Activated CD4-positive, alpha-beta T cell treated with anti-CD3 and anti-CD28 coated beads for 36 hours (primary cell): ENCODE measurements at regions not wholly inside any gene's neighbourhood (a gene's known extent, or its start where the extent isn't known, plus 50 kb on each side); places are given as distances from the start of the nearest gene placed in this dataset.
"Not testable (repeated sequence)": the region's sequence is repeated elsewhere in the genome, so short reads cannot be mapped to it uniquely, and the experiment has no call there.

Experiments used
- ATAC-seq: fragments of 200-7000 bp; cut with Tn5 transposase; one replicate; pipeline ENCODE4 v1.10.0; 2021; ENCODE audit warnings: mild to moderate bottlenecking, moderate library complexity
- CTCF ChIA-PET: fragments of 350-600 bp; sonication (Branson Sonifier 250); formaldehyde crosslinking; loops from one replicate; lab custom pipeline; 2021; ENCODE audit warnings: antibody characterized with exemption; lab: Charles Lee
- POLR2A ChIA-PET: fragments of 350-600 bp; sonication (Branson Sonifier 250); formaldehyde crosslinking; loops from one replicate; lab custom pipeline; 2021; ENCODE audit warnings: antibody characterized with exemption, inconsistent platforms; lab: Charles Lee
- DNase-seq: peaks from one replicate; pipeline ENCODE4 v3.0.0-alpha.2; 2020
- H3K27ac Mint-ChIP-seq: one replicate; pipeline ENCODE4 v1.8.0; 2021; ENCODE audit warnings: mixed read lengths
- H3K27me3 Mint-ChIP-seq: one replicate; pipeline ENCODE4 v1.8.0; 2021; ENCODE audit warnings: mixed read lengths
- H3K36me3 Mint-ChIP-seq: one replicate; pipeline ENCODE4 v1.8.0; 2021; ENCODE audit warnings: low read depth, mixed read lengths
- H3K4me1 Mint-ChIP-seq: one replicate; pipeline ENCODE4 v1.8.0; 2021; ENCODE audit warnings: mixed read lengths
- H3K4me3 Mint-ChIP-seq: one replicate; pipeline ENCODE4 v1.8.0; 2021; ENCODE audit warnings: mild to moderate bottlenecking, moderate library complexity, mixed read lengths
- H3K9me3 Mint-ChIP-seq: one replicate; pipeline ENCODE4 v1.8.0; 2021; ENCODE audit warnings: low read depth, mixed read lengths
- intact Hi-C, 2 experiments: fragments of 100-400 bp; cut with DNase I in 1 of 2; cut with micrococcal nuclease in 1 of 2; formaldehyde crosslinking; loops; one replicate each; pipeline versions ENCODE4 v1.14.2 to v1.15.1; 2022 to 2024; cut with DNase I, micrococcal nuclease

DNA sequence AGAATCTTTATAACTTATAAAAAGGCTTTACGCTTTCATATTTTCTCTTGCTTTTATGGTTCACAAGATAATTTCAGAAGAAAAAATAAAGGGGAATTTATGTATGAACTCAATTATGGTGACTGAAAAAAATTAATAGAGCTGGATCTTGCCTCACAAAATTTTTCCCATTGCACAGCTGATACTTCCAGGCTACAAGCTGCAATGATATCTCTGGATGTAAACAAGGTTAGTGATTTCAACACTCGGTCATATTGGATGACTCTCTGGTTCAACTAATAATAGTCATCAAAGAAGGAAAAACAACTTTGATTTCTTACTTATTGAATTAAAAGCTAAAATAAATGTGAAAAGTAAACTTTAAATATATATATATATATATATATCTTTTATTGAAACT is 868.0 kb downstream of the FAT4 start:
- Mint-ChIP-seq H3K4me1 (no peaks in the 10 kb centered on the region), H3K4me3 (no peak overlapping the region), H3K27ac (no peak overlapping the region), H3K27me3 (no peaks in the 10 kb centered on the region), H3K36me3 (no peaks in the 10 kb centered on the region), H3K9me3 (peaks cover 14% of the 10 kb centered on the region)
- DNase-seq (no peak), ATAC-seq (no peak)
- CTCF ChIA-PET = interaction anchor here (1.0 kb wide), 1 partner anchor 8 kb away, joined by 3 read pairs; no protein-coding TSS in a partner anchor
- POLR2A ChIA-PET = no interaction called here
- intact Hi-C loops = no loop called here

GRCh38 chr4:126183206-126183605 is 868.5 kb downstream of the FAT4 start:
- H3K4me1 Mint-ChIP-seq = no peaks in the 10 kb centered on the region
- H3K4me3 Mint-ChIP-seq = no peak overlapping the region
- POLR2A ChIA-PET = no interaction called here
- CTCF ChIA-PET = interaction anchor here (1.0 kb wide), 1 partner anchor 8 kb away, joined by 3 read pairs; no protein-coding TSS in a partner anchor
- no peaks in the 10 kb centered on the region for H3K27me3 Mint-ChIP-seq
- DNase-seq (no peak), ATAC-seq (no peak)
- no peak overlapping the region for H3K27ac Mint-ChIP-seq
- no peaks in the 10 kb centered on the region for H3K36me3 Mint-ChIP-seq
- intact Hi-C loops = no loop called here
- peaks cover 14% of the 10 kb centered on the region for H3K9me3 Mint-ChIP-seq

DNA sequence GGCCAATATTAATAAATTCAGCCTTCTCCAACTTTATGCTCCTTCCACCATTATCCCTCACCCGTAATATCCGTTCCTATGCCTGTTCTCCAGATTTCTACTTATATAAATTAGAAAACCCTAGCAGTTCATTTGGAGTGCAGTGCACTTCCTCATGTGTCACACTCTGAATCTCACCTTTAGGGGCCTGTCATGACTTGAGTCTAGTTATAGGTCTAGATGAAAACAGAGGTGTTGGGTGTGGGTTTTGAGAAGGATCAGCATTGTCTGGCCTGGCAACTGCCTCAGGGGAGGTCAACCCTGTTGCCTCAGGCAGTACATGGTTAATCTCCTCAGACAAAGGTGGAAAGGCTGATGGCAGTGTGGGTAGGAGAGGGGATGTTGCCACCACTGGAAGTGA is 876.8 kb downstream of the FAT4 start:
- intact Hi-C loops = no loop called here
- ChIA-PET CTCF (interaction anchor here (1.0 kb wide), 1 partner anchor 9 kb away, joined by 3 read pairs; no protein-coding TSS in a partner anchor), POLR2A (no interaction called here)
- no peak overlapping the region for H3K27ac Mint-ChIP-seq
- peaks cover 7% of the 10 kb centered on the region for H3K9me3 Mint-ChIP-seq
- ATAC-seq = no peak
- no peaks in the 10 kb centered on the region for H3K4me1 Mint-ChIP-seq
- no peaks in the 10 kb centered on the region for H3K36me3 Mint-ChIP-seq
- H3K27me3 Mint-ChIP-seq = no peaks in the 10 kb centered on the region
- H3K4me3 Mint-ChIP-seq = no peak overlapping the region
- DNase-seq = no peak

GRCh38 chr4:126192506-126192905 is 877.8 kb downstream of the FAT4 start:
- no peaks in the 10 kb centered on the region for H3K36me3 Mint-ChIP-seq
- ChIA-PET CTCF (interaction anchor here (0.6 kb wide), 1 partner anchor 880 kb away, joined by 3 read pairs; no protein-coding TSS in a partner anchor), POLR2A (no interaction called here)
- no peaks in the 10 kb centered on the region for H3K27me3 Mint-ChIP-seq
- no peak overlapping the region for H3K4me3 Mint-ChIP-seq
- H3K27ac Mint-ChIP-seq = no peak overlapping the region
- H3K4me1 Mint-ChIP-seq = no peaks in the 10 kb centered on the region
- ATAC-seq (no peak), DNase-seq (no peak)
- H3K9me3 Mint-ChIP-seq = peaks cover 7% of the 10 kb centered on the region
- intact Hi-C loops = no loop called here

DNA sequence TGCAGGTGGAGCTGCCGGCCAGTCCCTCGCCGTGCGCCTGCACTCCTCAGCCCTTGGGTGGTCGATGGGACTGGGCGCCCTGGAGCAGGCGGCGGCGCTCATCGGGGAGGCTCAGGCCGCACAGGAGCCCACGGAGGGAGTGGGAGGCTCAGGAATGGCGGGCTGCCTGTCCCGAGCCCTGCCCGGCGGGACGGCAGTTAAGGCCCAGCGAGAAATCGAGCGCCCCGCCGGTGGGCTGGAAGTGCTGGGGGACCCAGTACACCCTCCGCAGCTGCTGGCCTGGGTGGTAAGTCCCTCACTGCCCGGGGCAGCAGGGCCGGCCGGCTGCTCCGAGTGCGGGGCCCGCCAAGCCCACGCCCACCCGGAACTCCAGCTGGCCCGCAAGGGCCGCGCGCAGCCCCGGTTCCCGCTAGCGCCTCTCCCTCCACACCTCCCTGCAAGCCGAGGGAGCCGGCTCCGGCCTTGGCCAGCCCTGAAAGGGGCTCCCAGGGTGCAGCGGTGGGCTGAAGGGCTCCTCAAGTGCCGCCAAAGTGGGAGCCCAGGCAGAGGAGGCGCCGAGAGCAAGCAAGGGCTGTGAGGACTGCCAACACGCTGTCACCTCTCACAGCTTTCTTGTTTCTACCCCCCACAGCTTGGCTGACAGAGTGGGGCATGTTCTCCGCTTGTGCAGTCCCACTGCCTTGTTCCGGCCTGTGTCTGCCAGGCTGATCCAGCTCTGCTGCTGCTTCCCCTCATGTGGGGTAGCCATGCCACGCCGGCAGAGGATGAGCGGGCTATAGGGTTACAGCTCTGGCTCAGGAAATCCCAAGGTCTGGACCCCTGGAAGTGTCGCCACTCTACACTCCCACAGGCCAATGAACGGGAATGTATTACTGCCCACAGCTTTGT is 886.7 kb downstream of the FAT4 start:
- CTCF ChIA-PET, POLR2A ChIA-PET: not testable (repeated sequence)

DNA sequence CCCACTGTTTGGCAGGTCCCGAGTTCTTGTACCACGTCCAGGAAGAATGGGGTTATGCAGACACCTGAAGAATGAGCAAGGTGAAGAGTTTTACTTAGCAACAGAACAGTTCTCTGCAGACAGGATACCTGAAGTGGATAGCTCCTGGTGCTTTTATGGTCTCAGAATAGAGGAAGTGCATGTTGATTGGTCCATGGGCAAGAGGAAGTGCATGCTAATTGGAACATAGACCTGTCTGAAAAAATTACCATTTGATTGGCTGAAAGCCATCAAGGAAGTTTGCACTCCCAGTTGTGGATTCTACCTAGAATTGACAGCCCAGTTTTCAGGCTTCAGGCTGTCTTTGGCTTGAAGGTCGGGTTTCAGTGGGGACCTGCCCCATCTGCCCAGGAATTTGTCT is 887.5 kb downstream of the FAT4 start:
- intact Hi-C loops = no loop called here
- no peaks in the 10 kb centered on the region for H3K36me3 Mint-ChIP-seq
- H3K4me1 Mint-ChIP-seq = no peaks in the 10 kb centered on the region
- ChIA-PET POLR2A (no interaction called here), CTCF (no interaction called here)
- no peaks in the 10 kb centered on the region for H3K27me3 Mint-ChIP-seq
- DNase-seq = no peak
- peaks cover 21% of the 10 kb centered on the region for H3K9me3 Mint-ChIP-seq
- H3K4me3 Mint-ChIP-seq = no peak overlapping the region
- ATAC-seq = no peak
- no peak overlapping the region for H3K27ac Mint-ChIP-seq

More for the DNA sequence above, 886.7 kb downstream of the FAT4 start:
- H3K4me1 Mint-ChIP-seq, H3K27me3 Mint-ChIP-seq, H3K4me3 Mint-ChIP-seq, DNase-seq, intact Hi-C loops, ATAC-seq, H3K27ac Mint-ChIP-seq, H3K36me3 Mint-ChIP-seq: not testable (repeated sequence)
- H3K9me3 Mint-ChIP-seq = peaks cover 21% of the 10 kb centered on the region

DNA sequence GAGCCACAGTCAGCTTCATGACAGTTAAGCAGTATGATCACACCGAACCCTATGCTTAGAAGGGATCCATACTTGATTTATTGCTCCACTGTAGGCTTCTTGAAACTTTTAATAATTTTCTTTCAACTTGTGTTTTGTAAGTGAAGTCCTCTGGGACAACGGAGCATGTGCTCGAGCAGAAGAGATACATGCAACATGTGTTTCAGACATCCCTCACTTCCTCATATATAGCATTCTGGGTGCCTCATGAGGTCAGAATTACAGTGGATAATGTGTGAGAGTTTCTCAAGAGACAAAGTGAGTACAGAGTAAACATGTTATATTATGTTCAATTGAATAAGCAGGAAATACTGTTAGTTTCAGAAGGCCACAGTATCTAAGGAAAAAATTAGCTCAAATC is 893.2 kb downstream of the FAT4 start:
- peaks cover 5% of the 10 kb centered on the region for H3K9me3 Mint-ChIP-seq
- H3K4me1 Mint-ChIP-seq = no peaks in the 10 kb centered on the region
- ChIA-PET POLR2A (no interaction called here), CTCF (interaction anchor here (0.6 kb wide), 1 partner anchor 1195 kb away, joined by 3 read pairs; no protein-coding TSS in a partner anchor)
- no peak overlapping the region for H3K27ac Mint-ChIP-seq
- ATAC-seq (no peak), DNase-seq (no peak)
- H3K4me3 Mint-ChIP-seq = no peak overlapping the region
- H3K27me3 Mint-ChIP-seq = no peaks in the 10 kb centered on the region
- H3K36me3 Mint-ChIP-seq = no peaks in the 10 kb centered on the region
- intact Hi-C loops = no loop called here

DNA sequence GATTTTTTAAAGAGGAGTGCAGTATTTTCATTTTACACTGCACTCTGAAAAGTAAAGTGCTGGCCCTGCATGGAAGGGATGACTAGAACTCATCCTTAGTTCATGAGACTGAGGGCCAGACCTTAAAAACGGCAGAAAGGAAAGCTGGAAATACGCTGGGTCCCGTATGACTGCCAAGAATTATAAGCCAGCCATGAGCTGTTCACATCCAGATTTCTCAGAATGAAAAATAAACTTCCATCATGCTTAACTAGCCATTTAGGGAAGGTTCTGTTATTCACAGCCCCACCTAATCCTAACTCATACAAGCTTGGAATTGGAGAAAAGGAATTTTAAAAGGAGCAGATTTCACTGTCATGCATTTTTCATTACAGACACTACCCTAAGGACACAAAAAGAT is 894.4 kb downstream of the FAT4 start:
- no peak overlapping the region for H3K4me3 Mint-ChIP-seq
- no peaks in the 10 kb centered on the region for H3K9me3 Mint-ChIP-seq
- H3K4me1 Mint-ChIP-seq = no peaks in the 10 kb centered on the region
- ATAC-seq (no peak), DNase-seq (no peak)
- intact Hi-C loops = no loop called here
- ChIA-PET CTCF (interaction anchor here (1.1 kb wide), 1 partner anchor 20 kb away, joined by 3 read pairs; no protein-coding TSS in a partner anchor), POLR2A (no interaction called here)
- no peak overlapping the region for H3K27ac Mint-ChIP-seq
- no peaks in the 10 kb centered on the region for H3K27me3 Mint-ChIP-seq
- H3K36me3 Mint-ChIP-seq = no peaks in the 10 kb centered on the region

DNA sequence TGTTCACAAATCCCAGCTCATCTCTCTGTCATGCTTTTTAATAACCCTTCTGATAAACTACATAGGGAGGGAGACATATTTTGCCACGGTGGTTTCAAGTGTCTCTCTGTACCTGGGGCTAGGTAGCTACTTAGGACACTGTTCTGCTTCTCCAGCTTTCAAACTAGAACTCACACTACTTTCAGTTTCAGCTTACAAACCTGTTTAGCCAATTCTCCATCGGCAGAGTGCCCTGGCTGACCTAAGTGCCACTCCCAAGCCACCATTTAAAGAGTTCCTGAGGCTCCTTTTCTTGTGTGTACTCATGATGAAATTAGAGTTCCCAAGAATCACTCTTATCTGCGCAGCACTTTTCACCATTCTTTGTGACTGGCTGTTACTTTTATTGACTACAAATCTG is 899.2 kb downstream of the FAT4 start:
- H3K36me3 Mint-ChIP-seq = no peaks in the 10 kb centered on the region
- DNase-seq (no peak), ATAC-seq (no peak)
- intact Hi-C loops = no loop called here
- CTCF ChIA-PET = no interaction called here
- POLR2A ChIA-PET = no interaction called here
- no peak overlapping the region for H3K27ac Mint-ChIP-seq
- no peaks in the 10 kb centered on the region for H3K27me3 Mint-ChIP-seq
- H3K4me3 Mint-ChIP-seq = no peak overlapping the region
- H3K4me1 Mint-ChIP-seq = no peaks in the 10 kb centered on the region
- H3K9me3 Mint-ChIP-seq = no peaks in the 10 kb centered on the region

DNA sequence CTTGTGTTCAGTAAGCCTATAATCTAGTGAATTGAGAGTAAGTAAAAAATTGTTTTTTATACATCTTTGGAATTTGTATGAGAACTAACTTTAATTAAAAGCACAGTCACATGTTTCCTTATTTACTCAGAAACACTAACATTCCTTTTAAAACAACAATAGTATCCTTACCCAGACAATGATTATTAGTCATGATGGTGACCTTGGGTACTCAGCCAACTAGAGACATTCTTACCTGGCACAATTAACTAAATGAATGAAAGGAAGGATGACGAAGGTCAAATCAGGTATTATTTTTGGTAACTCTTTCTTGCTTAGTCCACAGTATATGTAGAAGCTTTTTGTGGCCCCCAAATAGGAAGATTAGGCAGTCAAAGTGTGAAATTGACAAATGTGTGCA is 901.0 kb downstream of the FAT4 start:
- CTCF ChIA-PET = no interaction called here

DNA sequence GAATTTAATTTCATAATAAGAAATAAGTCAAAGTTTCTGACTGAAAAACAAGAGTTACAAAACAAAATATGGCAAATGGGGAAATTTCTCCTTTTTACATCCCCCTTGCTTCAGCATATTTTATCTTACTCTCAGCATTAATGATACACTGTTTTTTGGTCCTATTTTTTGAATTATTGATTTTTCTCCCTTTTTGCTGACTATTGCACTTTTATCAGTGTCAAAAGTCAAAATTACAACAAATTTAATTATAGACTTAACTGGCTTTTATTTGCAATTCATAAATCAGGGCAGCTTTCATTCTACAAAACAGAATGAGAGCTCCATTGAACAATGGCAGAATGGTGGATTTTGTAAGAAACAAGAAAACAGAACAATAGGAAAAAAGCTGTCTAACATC is 901.9 kb downstream of the FAT4 start:
- CTCF ChIA-PET = no interaction called here
- ATAC-seq (no peak), DNase-seq (no peak)
- Mint-ChIP-seq H3K4me3 (no peak overlapping the region), H3K27me3 (no peaks in the 10 kb centered on the region), H3K4me1 (no peaks in the 10 kb centered on the region), H3K9me3 (no peaks in the 10 kb centered on the region), H3K36me3 (no peaks in the 10 kb centered on the region), H3K27ac (no peak overlapping the region)
- intact Hi-C loops = no loop called here
- POLR2A ChIA-PET = no interaction called here

More for the DNA sequence above, 901.0 kb downstream of the FAT4 start:
- no peaks in the 10 kb centered on the region for H3K36me3 Mint-ChIP-seq
- no peaks in the 10 kb centered on the region for H3K9me3 Mint-ChIP-seq
- no peaks in the 10 kb centered on the region for H3K4me1 Mint-ChIP-seq
- POLR2A ChIA-PET = no interaction called here
- DNase-seq (no peak), ATAC-seq (no peak)
- intact Hi-C loops = no loop called here
- no peak overlapping the region for H3K27ac Mint-ChIP-seq
- H3K4me3 Mint-ChIP-seq = no peak overlapping the region
- H3K27me3 Mint-ChIP-seq = no peaks in the 10 kb centered on the region

DNA sequence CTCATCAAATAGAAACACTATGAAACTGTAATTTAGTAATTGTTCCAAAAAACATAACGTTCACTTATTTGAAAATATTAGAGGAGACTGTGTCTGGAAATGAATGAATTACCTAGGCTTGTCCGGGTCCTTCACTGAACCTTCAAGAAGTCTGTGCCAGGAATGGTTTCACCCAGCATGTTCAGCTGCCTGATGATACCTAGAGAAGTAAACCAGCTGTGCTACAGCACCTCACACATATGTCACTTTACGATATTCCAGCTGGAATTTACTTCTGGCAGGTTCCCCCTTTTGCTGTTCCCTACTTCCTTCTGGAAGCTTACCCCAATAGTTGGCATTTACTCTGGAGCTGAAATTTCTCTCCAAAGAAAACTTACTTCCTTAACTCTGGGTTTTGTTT is 906.5 kb downstream of the FAT4 start:
- no peak for ATAC-seq
- Mint-ChIP-seq H3K4me3 (no peak overlapping the region), H3K9me3 (no peaks in the 10 kb centered on the region), H3K27me3 (no peaks in the 10 kb centered on the region), H3K36me3 (no peaks in the 10 kb centered on the region), H3K4me1 (no peaks in the 10 kb centered on the region), H3K27ac (no peak overlapping the region)
- CTCF ChIA-PET = no interaction called here
- intact Hi-C loops = no loop called here
- POLR2A ChIA-PET = no interaction called here
- no peak for DNase-seq
